ENCODE measurements at regions not wholly inside any gene's neighbourhood (a gene's known extent, or its start where the extent isn't known, plus 50 kb on each side); places are given as distances from the start of the nearest gene placed in this dataset.
"Not testable (repeated sequence)": the region's sequence is repeated elsewhere in the genome, so short reads cannot be mapped to it uniquely, and the experiment has no call there.

DNA sequence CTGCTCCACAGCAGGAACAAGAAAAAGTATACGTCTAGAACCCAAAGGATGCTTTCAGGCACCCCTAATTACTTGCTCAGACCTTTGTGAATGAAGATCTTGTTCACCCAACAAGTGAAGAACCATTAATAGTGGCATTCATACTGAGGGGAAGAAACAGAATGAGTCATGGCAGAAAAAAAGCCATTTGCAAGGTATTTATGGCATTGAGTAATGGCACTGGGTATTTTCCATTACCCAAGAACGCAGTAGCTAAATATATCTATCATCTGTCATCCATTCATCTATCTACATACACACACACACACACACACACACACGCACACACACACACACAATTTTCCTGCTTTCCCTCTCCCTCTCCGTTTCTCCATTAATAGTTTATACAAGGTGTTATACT is 56.4 kb upstream of the XIRP2 start:
- FAIRE-seq, result no peak
- DNase-seq (ENCODE audit: extremely low spot score, insufficient read length, low read depth), result no peak

GRCh38 chr2:166825914-166826313 is 62.4 kb upstream of the XIRP2 start:
- no peak for FAIRE-seq

DNA sequence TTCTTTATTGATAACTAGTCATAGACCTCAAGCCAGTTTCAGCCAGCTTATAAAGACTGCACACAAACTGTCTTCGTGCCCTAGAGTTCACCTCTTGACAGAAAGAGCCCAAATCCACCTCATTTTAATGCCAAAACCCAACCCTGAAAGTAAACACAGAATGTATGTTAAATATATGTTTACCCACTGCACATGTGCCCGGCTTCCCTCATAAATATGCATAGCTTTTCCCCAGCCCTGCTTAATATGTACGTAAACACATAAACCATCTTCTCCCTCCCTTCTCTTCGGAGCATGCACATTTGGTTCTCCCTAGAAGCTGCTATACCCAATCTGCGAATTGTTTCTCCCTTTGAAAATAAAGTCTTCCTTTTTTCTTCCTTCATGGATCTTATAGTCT is 73.9 kb upstream of the XIRP2 start:
- FAIRE-seq (no peak), DNase-seq (ENCODE audit: extremely low spot score, insufficient read length, low read depth) (no peak)

More at GRCh38 chr2:166825914-166826313, 62.4 kb upstream of the XIRP2 start:
- no peak for DNase-seq (ENCODE audit: extremely low spot score, insufficient read length, low read depth)

DNA sequence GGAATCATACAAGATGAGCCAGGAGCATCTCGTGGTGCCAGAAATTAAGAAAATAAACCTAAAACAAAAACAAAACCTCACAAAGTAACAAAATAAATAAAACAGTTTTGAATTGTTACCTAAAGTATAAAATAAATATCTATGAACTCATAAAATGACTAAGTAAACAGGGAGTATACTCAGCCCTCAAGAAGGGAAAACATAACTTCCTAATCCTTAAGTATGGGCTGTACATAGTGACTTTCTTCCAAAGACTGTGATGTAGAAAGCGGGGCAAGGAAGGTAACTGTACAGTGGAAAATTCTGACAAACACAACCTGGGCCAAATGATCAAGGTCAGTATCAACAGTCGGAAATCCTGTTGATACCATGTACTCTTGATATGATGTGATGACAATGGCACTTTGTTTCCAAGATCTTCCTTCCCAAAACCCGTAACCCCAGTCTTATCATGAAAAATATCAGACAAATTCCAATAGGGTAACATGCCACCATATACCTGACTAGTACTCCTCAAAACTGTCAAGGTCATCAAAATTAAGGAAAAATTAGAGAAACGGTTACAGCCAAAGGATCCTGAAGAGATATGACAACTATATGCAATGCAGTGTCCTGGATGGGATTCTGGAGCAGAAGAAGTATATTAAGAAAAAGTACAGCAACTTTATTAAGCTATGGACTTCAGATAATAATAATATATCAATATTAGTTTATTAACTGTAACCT is 76.0 kb upstream of the XIRP2 start:
- FAIRE-seq (no peak), DNase-seq (ENCODE audit: extremely low spot score, insufficient read length, low read depth) (no peak)

GRCh38 chr2:166805753-166806152 is 82.5 kb upstream of the XIRP2 start:
- FAIRE-seq, result no peak
- no peak for DNase-seq (ENCODE audit: extremely low spot score, insufficient read length, low read depth)

DNA sequence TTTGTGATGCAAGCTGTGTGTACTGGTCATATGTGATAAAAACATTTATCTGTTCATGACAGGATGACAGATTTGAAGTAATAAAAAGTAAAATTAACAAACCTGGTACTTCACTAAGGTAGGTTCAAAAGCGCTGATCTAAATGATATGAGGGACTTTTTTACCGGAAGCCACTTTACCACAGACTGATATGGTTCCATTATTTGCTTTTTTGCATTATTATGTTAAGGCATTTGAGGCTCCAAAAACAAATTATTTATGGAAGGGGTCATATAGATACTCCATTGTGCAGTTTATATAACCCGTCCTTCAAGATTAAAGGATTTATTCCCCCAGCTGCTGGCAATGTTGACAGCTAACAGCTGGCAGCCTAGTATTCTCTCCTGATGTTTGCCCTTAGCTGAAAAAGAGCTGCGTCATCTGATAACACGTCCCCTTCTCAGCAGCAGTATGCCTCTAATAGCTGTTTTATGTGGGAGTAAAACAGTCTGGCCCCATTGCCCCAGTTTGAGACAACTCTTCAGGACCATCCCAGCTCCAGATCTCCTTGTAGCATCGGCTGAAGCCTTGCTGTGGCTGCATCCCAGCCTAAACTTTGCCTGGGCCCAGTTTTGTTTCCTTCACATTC is 84.8 kb upstream of the XIRP2 start:
- FAIRE-seq (no peak), DNase-seq (ENCODE audit: extremely low spot score, insufficient read length, low read depth) (no peak)

DNA sequence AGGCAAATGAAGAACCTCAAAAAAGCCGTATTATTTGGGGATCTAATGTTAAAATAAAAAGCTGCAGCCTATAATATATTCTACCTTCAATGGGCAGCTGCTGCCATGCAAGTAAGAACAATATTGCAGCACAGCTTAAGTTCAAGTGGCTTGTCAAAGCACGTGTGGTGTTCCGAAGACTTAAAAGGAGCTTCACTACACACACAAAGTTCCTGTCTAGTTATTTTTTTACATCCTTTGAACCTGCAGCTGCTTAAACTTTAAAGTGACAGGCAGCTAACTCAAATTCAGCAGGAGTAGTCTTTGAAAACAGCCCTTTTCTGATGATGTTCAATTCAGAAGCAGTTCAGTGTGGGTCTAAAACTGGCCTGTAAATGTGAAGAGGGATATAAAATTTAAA is 85.8 kb upstream of the XIRP2 start:
- FAIRE-seq (no peak), DNase-seq (ENCODE audit: extremely low spot score, insufficient read length, low read depth) (no peak)

DNA sequence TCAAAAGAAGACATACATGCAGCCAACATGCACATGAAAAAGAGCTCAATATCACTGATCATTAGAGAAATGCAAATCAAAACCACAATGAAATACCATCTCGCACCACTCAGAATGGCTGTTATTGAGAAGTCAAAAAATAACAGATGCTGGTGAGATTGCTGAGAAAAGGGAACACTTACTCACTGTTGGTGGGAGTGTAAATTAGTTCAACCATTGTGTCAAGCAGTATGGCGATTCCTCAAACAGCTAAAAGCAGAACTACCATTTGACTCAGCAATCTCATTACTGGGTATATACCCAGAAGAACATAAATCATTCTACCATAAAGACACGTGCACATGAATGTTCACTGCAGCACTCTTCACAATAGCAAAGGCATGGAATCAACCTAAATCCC is 95.5 kb upstream of the XIRP2 start:
- DNase-seq (ENCODE audit: extremely low spot score, insufficient read length, low read depth), result no peak
- no peak for FAIRE-seq

GRCh38 chr2:166786707-166787106 is 101.6 kb upstream of the XIRP2 start:
- DNase-seq (ENCODE audit: extremely low spot score, insufficient read length, low read depth) (no peak), FAIRE-seq (no peak)

GRCh38 chr2:166784296-166784946 is 103.9 kb upstream of the XIRP2 start:
- no peak for FAIRE-seq

GRCh38 chr2:166775176-166775575 is 113.1 kb upstream of the XIRP2 start:
- FAIRE-seq (no peak), DNase-seq (ENCODE audit: extremely low spot score, insufficient read length, low read depth) (no peak)

More at GRCh38 chr2:166784296-166784946, 103.9 kb upstream of the XIRP2 start:
- DNase-seq (ENCODE audit: extremely low spot score, insufficient read length, low read depth), result no peak

- DNase-seq (ENCODE audit: extremely low spot score, insufficient read length, low read depth) (no peak), FAIRE-seq (no peak)
Observed at GRCh38 chr2:166773308-166773949, 114.9 kb upstream of the XIRP2 start.

- DNase-seq (ENCODE audit: extremely low spot score, insufficient read length, low read depth) (no peak), FAIRE-seq (no peak)
Observed at GRCh38 chr2:166768393-166769123, 119.7 kb upstream of the XIRP2 start.

- DNase-seq (ENCODE audit: extremely low spot score, insufficient read length, low read depth); FAIRE-seq: not testable (repeated sequence)
Observed at GRCh38 chr2:166766769-166767322, 121.4 kb upstream of the XIRP2 start.

- FAIRE-seq (no peak), DNase-seq (ENCODE audit: extremely low spot score, insufficient read length, low read depth) (no peak)
Observed at GRCh38 chr2:166766220-166766619, 122.1 kb upstream of the XIRP2 start.

- DNase-seq (ENCODE audit: extremely low spot score, insufficient read length, low read depth) (no peak), FAIRE-seq (no peak)
Observed at GRCh38 chr2:166765141-166765540, 123.1 kb upstream of the XIRP2 start.

- FAIRE-seq (no peak), DNase-seq (ENCODE audit: extremely low spot score, insufficient read length, low read depth) (no peak)
Observed at GRCh38 chr2:166764702-166765101, 123.6 kb upstream of the XIRP2 start.

GRCh38 chr2:166764216-166764615 is 124.1 kb upstream of the XIRP2 start:
- FAIRE-seq (no peak), DNase-seq (ENCODE audit: extremely low spot score, insufficient read length, low read depth) (no peak)

- DNase-seq (ENCODE audit: extremely low spot score, insufficient read length, low read depth), result no peak
- FAIRE-seq, result no peak
Observed at GRCh38 chr2:166762746-166763145, 125.5 kb upstream of the XIRP2 start.

GRCh38 chr2:166758956-166759355 is 129.3 kb upstream of the XIRP2 start:
- no peak for DNase-seq (ENCODE audit: extremely low spot score, insufficient read length, low read depth)
- FAIRE-seq, result no peak

Measured in GM18507 (cell line).